Fibroblast of the aortic adventitia (primary cell): ENCODE measurements at regions not wholly inside any gene's neighbourhood (a gene's known extent, or its start where the extent isn't known, plus 50 kb on each side); places are given as distances from the start of the nearest gene placed in this dataset.

Source experiments
- DNase-seq: peaks from one replicate; pipeline ENCODE4 v3.0.0-alpha.2; 2010; ENCODE audit warnings: low read depth
- H3K4me3 ChIP-seq: 2 replicates; pipeline ENCODE4 v1.5.1; 2011; ENCODE audit warnings: low read depth, mild to moderate bottlenecking, control low read depth, low read length, moderate library complexity
- CTCF ChIP-seq: IDR thresholded peaks from 2 replicates; pipeline ENCODE4 v1.5.1; 2011; ENCODE audit warnings: mild to moderate bottlenecking, low read length, control low read depth, inconsistent platforms; ENCODE audit not compliant: insufficient read depth

GRCh38 chr11:115712296-115712695, 208.1 kb upstream of the CADM1 start:
- no peak for DNase-seq
- no peak for TF ChIP-seq CTCF
- no peak overlapping the region for H3K4me3 ChIP-seq

- TF ChIP-seq CTCF = no peak
- no peak for DNase-seq
- H3K4me3 ChIP-seq = no peak overlapping the region
Measured at GRCh38 chr11:115710980-115711379, 206.8 kb upstream of the CADM1 start.

GRCh38 chr11:115710426-115710825, 206.2 kb upstream of the CADM1 start:
- no peak overlapping the region for H3K4me3 ChIP-seq
- no peak for TF ChIP-seq CTCF
- no peak for DNase-seq

- no peak for TF ChIP-seq CTCF
- no peak overlapping the region for H3K4me3 ChIP-seq
- no peak for DNase-seq
Measured at GRCh38 chr11:115709297-115709696, 205.1 kb upstream of the CADM1 start.

GRCh38 chr11:115707180-115707905, 203.1 kb upstream of the CADM1 start:
- DNase-seq = no peak
- no peak for TF ChIP-seq CTCF
- no peak overlapping the region for H3K4me3 ChIP-seq

GRCh38 chr11:115706626-115707135, 202.5 kb upstream of the CADM1 start:
- DNase-seq = no peak
- H3K4me3 ChIP-seq = no peak overlapping the region
- no peak for TF ChIP-seq CTCF

- no peak for DNase-seq
- TF ChIP-seq CTCF = no peak
- H3K4me3 ChIP-seq = no peak overlapping the region
Measured at GRCh38 chr11:115705200-115705599, 201.0 kb upstream of the CADM1 start.
